WI38 (cell line): ENCODE measurements at regions not wholly inside any gene's neighbourhood (a gene's known extent, or its start where the extent isn't known, plus 50 kb on each side); places are given as distances from the start of the nearest gene placed in this dataset.

Experiments used
- H3K4me3 ChIP-seq: 2 replicates; pipeline ENCODE4 v1.5.1; 2011; ENCODE audit warnings: low read depth, mild to moderate bottlenecking, control low read depth, low read length
- CTCF ChIP-seq: IDR thresholded peaks from 2 replicates; pipeline ENCODE4 v1.5.1; 2012; ENCODE audit warnings: low read depth, mild to moderate bottlenecking, control low read depth, low read length

- H3K4me3 ChIP-seq, result no peak overlapping the region
- no peak for TF ChIP-seq CTCF
Measured at GRCh38 chr22:27507935-27508526, 293.5 kb downstream of the MN1 start.

- H3K4me3 ChIP-seq, result no peak overlapping the region
- no peak for TF ChIP-seq CTCF
Measured at GRCh38 chr22:27509132-27509920, 292.2 kb downstream of the MN1 start.

GRCh38 chr22:27510024-27510423, 291.5 kb downstream of the MN1 start:
- TF ChIP-seq CTCF, result no peak
- no peak overlapping the region for H3K4me3 ChIP-seq

- H3K4me3 ChIP-seq, result 0 out of 2 replicates have a peak overlapping the region, but pooled peaks have one; percentile 22
- no peak for TF ChIP-seq CTCF
Measured at GRCh38 chr22:27512283-27512761, 289.2 kb downstream of the MN1 start.

GRCh38 chr22:27513021-27513420, 288.5 kb downstream of the MN1 start:
- TF ChIP-seq CTCF, result no peak
- no peak overlapping the region for H3K4me3 ChIP-seq

GRCh38 chr22:27514601-27515523, 286.7 kb downstream of the MN1 start:
- H3K4me3 ChIP-seq, result no peak overlapping the region
- TF ChIP-seq CTCF, result no peak
